Stomach smooth muscle (tissue), 2 donors: ENCODE measurements at regions not wholly inside any gene's neighbourhood (a gene's known extent, or its start where the extent isn't known, plus 50 kb on each side); places are given as distances from the start of the nearest gene placed in this dataset.

Experiments
- H3K27ac ChIP-seq: one replicate; pipeline ENCODE4 v1.7.0; 2013; ENCODE audit warnings: mild to moderate bottlenecking, low read length, inconsistent platforms
- H3K27me3 ChIP-seq, 2 donors: one replicate each; pipeline ENCODE4 v1.7.0; 2013; ENCODE audit warnings: low read length in 2 of 2; ENCODE audit not compliant: insufficient read depth in 2 of 2, control insufficient read depth in 1 of 2
- H3K36me3 ChIP-seq, 2 donors: one replicate each; pipeline ENCODE4 v1.7.0; 2013; ENCODE audit warnings: low read length in 2 of 2; ENCODE audit not compliant: control insufficient read depth in 2 of 2, insufficient read depth in 2 of 2
- H3K4me1 ChIP-seq: one replicate; pipeline ENCODE4 v1.7.0; 2013; ENCODE audit warnings: low read length; ENCODE audit not compliant: control insufficient read depth, insufficient read depth
- H3K4me3 ChIP-seq, 2 donors: one replicate each; pipeline ENCODE4 v1.7.0; 2013; ENCODE audit warnings: low read length in 2 of 2
- H3K9ac ChIP-seq, 2 donors: one replicate each; pipeline ENCODE4 v1.7.0; 2013; ENCODE audit warnings: low read length in 2 of 2, mild to moderate bottlenecking in 1 of 2
- H3K9me3 ChIP-seq, 2 donors: one replicate each; pipeline ENCODE4 v1.7.0; 2013; ENCODE audit warnings: low read length in 2 of 2; ENCODE audit not compliant: control insufficient read depth in 2 of 2
- donor health status: healthy.
- donor health status: Pancreatic carcinoma.

DNA sequence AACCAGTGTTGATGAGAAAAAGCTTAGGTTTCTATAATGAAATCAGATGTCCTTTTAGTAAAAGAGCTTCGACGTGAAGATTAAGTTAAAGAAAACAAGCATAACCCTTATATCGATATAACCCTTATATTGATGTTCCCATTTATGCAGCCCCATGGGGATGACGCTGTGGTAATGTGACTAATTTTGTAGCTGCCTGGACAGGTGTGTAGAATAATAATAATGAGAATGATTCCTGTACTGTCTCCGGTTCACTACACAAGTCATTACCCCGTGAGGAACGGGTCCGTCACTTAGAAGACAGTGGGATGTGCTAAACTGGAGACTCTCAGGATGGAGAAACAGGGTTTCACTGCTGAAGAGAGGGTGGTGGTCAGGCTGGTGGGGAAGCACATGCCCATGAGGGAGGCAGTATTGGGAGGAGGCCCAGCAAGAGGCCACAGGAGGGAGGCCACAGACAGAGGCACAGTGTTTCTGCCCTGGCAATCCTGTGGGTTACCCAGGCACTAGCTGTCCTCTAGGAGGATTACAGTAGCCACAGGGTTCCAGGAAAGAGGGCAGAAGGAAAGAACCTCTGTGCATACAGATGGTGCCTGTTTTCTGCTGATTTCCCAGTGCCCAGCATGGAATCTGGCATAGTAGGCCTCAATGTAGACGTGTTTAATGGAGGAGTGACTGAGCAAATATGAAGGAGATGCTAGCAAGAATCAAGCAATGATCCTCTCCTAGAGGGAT is 191.1 kb upstream of the TSC22D2 start:
- H3K9ac ChIP-seq = no peak overlapping the region
- H3K36me3 ChIP-seq = no peaks in the 10 kb centered on the region
- H3K4me3 ChIP-seq = no peak overlapping the region
- peaks cover 22% of the 10 kb centered on the region for H3K4me1 ChIP-seq
- H3K9me3 ChIP-seq = peaks cover 0 to 4% of the 10 kb centered on the region in 2 donors
- H3K27me3 ChIP-seq = no peaks in the 10 kb centered on the region
- peak overlapping the region; percentile 31 for H3K27ac ChIP-seq

DNA sequence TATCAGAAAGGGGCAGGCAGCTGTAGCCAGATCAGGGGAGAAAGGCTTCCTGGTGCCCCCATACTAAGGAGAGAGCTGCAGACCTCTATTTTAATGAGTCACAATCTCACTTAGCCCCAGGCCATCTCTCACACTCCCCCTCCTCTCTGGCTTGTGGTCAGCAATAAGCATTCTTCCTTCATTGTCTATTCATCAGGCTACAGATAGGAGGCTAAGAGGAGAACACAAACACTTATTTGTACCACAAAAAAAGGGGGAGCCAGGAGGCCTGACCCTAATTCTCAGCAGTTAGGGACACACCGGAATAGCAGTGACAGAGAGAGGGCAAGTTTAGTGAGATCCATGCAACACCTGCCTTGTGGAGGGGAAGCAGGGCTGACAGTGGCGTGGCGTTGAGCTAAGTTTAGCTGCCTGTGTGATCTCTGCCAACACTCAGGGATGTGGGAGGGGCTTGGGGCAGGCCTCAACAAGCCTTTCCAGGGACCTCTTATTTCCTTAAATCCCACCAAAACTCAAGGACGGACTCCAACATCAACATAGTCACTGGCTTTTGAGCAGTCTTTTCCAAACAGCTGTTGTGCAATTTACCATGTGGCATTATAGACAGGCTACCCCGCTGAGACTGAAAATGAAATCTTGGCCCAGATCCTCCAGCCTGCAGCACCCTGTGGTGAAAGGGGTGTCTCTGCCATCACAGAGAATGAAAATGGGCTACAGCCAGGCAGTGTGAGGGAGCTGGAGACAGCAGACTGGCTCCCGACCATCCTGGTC is 191.9 kb upstream of the TSC22D2 start:
- peak overlapping the region; percentile 41 for H3K27ac ChIP-seq
- H3K4me1 ChIP-seq = peaks cover 15% of the 10 kb centered on the region
- no peaks in the 10 kb centered on the region for H3K36me3 ChIP-seq
- H3K9me3 ChIP-seq = peaks cover 0 to 4% of the 10 kb centered on the region in 2 donors
- H3K4me3 ChIP-seq = peak overlapping the region; percentile 55 to 66
- H3K27me3 ChIP-seq = no peaks in the 10 kb centered on the region
- peak overlapping the region in 1 of 2 donors; percentile 46 for H3K9ac ChIP-seq

DNA sequence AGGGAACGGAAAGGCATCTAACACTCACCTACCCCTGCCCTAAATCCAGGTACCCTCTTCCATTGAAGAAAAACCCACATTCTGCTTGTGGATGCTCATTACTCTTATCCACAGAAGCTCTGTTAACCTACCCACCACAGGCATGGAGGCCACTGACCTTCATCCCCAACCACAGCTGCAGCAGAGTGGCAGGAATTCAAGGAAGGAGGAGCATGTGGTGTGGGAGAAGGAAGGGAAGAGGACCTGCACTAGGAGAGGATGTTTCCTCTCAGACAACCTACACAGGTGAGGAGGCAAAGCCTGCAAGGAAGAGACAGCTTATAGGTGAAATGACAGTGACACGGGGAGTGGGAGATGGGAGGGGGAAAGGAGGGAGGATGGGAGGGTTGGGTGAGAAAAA is 192.5 kb upstream of the TSC22D2 start:
- peaks cover 0 to 4% of the 10 kb centered on the region in 2 donors for H3K9me3 ChIP-seq
- peak overlapping the region in 1 of 2 donors; percentile 37 for H3K4me3 ChIP-seq
- no peaks in the 10 kb centered on the region for H3K27me3 ChIP-seq
- peaks cover 12% of the 10 kb centered on the region for H3K4me1 ChIP-seq
- peak overlapping the region; percentile 41 for H3K27ac ChIP-seq
- peak overlapping the region in 1 of 2 donors; percentile 46 for H3K9ac ChIP-seq
- no peaks in the 10 kb centered on the region for H3K36me3 ChIP-seq

DNA sequence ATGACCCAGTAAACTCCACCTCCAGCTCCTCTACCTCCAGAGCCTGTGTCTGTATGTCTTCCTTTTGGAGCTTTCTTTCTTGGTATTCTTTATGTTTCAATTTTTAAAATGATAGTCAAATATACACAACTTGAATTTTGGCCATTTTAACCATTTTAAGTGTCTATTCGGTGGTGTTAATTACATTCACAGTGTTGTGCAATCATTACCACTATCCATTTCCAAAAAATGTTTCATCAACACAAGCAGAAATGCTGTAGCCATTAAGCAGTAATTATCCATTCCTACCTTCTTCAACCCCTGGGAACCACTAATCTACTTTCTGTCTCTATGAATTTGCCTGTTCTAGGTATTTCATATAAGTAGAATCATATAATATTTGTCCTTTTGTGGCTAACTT is 194.5 kb upstream of the TSC22D2 start:
- peaks cover 0 to 4% of the 10 kb centered on the region in 2 donors for H3K9me3 ChIP-seq
- H3K9ac ChIP-seq = no peak overlapping the region
- peaks cover 12% of the 10 kb centered on the region for H3K4me1 ChIP-seq
- no peak overlapping the region for H3K27ac ChIP-seq
- no peaks in the 10 kb centered on the region for H3K36me3 ChIP-seq
- no peaks in the 10 kb centered on the region for H3K27me3 ChIP-seq
- no peak overlapping the region for H3K4me3 ChIP-seq

DNA sequence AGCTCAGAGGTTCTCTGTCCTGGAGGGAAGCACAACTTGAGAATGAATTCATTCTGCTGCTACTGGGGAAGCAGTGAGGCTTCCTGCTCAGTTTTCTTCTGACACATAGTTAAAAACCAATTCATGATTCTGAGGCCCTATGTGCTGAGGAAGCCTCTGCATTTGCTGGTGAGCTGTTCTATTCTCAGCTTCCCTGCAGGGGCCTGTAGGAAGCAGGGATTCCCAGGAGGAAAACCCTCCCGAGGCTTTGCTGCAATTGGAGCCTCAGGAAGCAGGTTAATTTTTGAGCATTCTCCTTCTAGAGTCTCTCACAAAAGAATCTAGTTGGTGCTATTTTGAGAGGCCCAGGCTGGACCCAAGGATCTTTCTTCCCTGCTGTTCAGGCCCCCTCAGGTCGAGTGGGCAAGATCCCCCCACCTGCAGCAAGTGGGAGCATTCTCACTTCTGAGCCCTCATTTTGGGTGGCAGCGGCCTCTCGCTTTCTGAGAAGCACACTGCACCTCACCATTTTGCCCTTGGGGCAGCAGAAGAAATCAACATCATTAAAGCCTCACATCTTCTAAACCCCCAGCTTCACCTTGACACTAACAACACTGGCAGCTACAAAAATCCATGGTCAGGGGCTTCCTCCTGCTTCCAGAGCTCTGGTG is 197.5 kb upstream of the TSC22D2 start:
- Histone ChIP-seq H3K9ac (no peak overlapping the region), H3K27me3 (no peaks in the 10 kb centered on the region), H3K4me3 (no peak overlapping the region), H3K9me3 (no peaks in the 10 kb centered on the region), H3K27ac (no peak overlapping the region), H3K4me1 (peaks cover 2% of the 10 kb centered on the region), H3K36me3 (no peaks in the 10 kb centered on the region)

DNA sequence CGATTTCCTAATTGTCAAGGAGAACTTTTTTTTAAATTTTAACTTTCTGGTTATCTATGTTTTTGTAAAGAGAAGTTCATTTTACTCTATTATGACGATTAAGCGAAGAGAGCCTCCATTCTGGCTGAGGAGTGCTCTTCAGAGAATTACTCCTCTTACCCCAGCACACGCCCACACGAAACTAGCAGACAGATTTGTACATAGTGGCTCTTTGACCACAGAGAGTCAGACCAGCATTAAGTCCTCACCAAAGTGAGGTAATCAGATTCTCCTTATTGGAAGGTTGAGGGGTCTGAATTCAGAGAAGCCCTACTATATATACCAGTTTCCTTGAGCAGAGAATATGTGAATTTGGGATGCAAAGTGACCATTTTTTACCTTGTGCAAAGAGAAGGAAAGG is 204.8 kb upstream of the TSC22D2 start:
- Histone ChIP-seq H3K4me3 (no peak overlapping the region), H3K4me1 (no peaks in the 10 kb centered on the region), H3K9ac (no peak overlapping the region), H3K36me3 (no peaks in the 10 kb centered on the region), H3K9me3 (no peaks in the 10 kb centered on the region), H3K27me3 (peaks cover 0 to 2% of the 10 kb centered on the region in 2 donors), H3K27ac (no peak overlapping the region)

DNA sequence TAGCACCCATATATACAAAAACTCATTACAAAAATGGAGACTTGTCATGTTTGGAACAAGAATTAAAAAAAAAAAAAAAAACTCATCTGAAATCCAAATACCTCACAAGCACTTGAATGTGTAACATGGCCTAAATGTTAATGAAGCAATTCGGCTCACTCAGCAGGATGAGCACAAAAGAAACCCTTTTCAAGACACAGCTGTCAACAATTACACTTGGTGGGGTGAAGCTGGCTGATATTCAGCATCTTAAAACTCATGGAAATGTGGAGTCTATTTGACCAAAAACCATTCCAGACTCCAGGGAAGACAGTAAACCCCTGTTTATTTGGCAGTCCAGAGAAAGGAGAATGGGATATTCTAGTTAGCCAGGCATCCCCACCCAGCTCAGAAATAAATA is 205.4 kb upstream of the TSC22D2 start:
- H3K36me3 ChIP-seq = no peaks in the 10 kb centered on the region
- peaks cover 0 to 2% of the 10 kb centered on the region in 2 donors for H3K27me3 ChIP-seq
- no peak overlapping the region for H3K4me3 ChIP-seq
- H3K9ac ChIP-seq = no peak overlapping the region
- H3K9me3 ChIP-seq = no peaks in the 10 kb centered on the region
- no peaks in the 10 kb centered on the region for H3K4me1 ChIP-seq
- no peak overlapping the region for H3K27ac ChIP-seq

DNA sequence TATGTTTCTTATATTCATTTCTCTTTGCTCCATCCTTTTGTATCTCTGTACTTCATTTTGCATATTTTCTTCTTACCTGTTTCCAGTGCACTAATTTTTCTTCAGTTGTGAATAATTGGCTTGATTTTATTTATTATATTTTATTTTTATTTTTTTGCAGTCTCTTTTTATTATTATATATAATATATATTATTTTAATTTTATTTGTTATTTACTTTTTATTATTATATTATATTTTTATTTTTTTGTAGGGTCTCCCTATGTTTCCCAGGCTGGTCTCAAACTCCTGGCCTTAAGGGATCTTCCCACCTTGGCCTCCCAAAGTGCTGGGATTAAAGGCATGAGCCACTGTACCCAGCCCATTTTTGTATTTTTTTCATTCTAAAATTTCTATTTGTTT is 213.1 kb upstream of the TSC22D2 start:
- Histone ChIP-seq H3K27me3 (no peaks in the 10 kb centered on the region), H3K4me3 (no peak overlapping the region), H3K27ac (no peak overlapping the region), H3K9me3 (no peaks in the 10 kb centered on the region), H3K36me3 (no peaks in the 10 kb centered on the region), H3K9ac (no peak overlapping the region), H3K4me1 (no peaks in the 10 kb centered on the region)

DNA sequence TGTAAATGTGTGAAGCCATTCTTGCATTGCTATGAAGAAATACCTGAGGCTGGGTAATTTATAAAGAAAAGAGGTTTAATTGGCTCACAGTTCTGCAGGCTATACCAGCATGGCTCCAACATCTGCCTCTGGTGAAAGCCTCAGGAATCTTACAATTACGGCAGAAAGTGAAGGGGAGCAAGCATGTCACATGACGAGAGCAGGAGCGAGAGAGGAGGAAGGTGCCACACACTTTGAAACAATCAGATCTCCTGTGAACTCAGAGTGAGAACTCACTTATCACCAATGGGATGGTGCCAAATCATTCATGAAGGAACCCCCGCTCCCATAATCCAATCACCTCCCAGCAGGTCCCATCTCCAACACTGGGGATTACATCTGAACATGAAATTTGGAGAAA is 213.6 kb upstream of the TSC22D2 start:
- no peak overlapping the region for H3K4me3 ChIP-seq
- no peaks in the 10 kb centered on the region for H3K27me3 ChIP-seq
- no peaks in the 10 kb centered on the region for H3K36me3 ChIP-seq
- no peaks in the 10 kb centered on the region for H3K9me3 ChIP-seq
- H3K27ac ChIP-seq = no peak overlapping the region
- no peak overlapping the region for H3K9ac ChIP-seq
- H3K4me1 ChIP-seq = no peaks in the 10 kb centered on the region

DNA sequence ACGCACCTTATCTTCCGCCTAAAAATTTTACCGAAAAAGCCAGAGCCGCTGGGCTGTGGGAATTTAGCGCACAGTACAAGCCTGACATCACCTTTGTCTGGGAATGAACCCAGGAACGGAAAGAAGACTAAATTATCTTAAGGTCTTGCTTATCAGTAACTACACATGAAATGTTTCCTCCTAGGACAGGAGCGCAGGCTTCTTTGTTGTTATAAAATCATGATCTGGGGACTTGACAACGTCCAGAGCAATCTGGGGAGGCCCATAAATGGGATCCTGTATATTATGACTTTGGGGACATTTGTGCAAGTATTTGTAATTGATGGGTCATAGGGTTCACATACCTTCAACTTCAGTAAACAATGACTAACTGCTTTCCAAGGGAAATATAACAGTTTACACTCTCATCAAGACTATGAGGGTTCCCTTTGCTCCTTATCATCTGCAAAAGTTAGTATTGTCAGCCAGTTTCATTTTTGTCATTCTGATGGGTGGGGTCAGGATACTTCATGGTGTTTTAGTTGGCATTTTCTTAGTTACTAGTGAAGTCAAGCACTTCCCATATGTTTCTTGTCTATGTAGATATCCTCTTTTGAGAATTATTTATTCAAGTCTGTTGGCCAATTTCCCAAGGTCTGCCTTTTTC is 213.9 kb upstream of the PFN2 start:
- Histone ChIP-seq H3K4me3 (peak overlapping the region; percentile 62 to 72), H3K9me3 (no peaks in the 10 kb centered on the region), H3K4me1 (peaks cover 4% of the 10 kb centered on the region), H3K9ac (peak overlapping the region in 1 of 2 donors; percentile 21), H3K27ac (peak overlapping the region; percentile 12), H3K27me3 (no peaks in the 10 kb centered on the region), H3K36me3 (no peaks in the 10 kb centered on the region)
